NCI-H2227 (cell line): ENCODE measurements at regions not wholly inside any gene's neighbourhood (a gene's known extent, or its start where the extent isn't known, plus 50 kb on each side); places are given as distances from the start of the nearest gene placed in this dataset.
"Not testable (repeated sequence)": the region's sequence is repeated elsewhere in the genome, so short reads cannot be mapped to it uniquely, and the experiment has no call there.

Experiments
- DNase-seq: peaks from one replicate; lab custom pipeline; 2025; ENCODE audit not compliant: unreplicated experiment; lab: John Stamatoyannopoulos, UW

GRCh38 chr6:90463359-90463758 lies 123.5 kb downstream of the MAP3K7 start:
- no peak for DNase-seq

- DNase-seq, result no peak
These were observed 124.8 kb downstream of the MAP3K7 start for GRCh38 chr6:90462102-90462501.

DNA sequence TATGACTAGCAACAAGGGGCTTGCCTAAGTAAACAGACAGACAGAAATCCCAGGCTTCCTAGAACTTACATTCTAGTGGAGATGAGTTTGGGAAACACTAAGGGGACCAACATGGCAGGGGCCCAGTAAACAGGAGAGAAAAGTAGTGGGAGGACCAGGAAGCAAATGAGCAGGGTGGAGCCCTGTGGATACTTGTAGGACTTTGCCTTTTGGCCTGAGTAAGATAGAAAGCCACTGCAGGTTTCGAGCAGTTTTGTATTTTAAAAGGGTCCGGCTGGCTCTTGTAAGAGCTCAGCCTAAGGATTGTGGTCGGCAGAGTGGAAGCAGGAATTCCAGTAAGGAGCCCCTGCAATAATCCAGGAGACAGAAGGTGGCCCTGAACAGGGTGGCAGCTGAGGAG lies 125.5 kb downstream of the MAP3K7 start:
- no peak for DNase-seq

- DNase-seq, result no peak
These were observed 126.8 kb downstream of the MAP3K7 start for GRCh38 chr6:90460051-90460450.

DNA sequence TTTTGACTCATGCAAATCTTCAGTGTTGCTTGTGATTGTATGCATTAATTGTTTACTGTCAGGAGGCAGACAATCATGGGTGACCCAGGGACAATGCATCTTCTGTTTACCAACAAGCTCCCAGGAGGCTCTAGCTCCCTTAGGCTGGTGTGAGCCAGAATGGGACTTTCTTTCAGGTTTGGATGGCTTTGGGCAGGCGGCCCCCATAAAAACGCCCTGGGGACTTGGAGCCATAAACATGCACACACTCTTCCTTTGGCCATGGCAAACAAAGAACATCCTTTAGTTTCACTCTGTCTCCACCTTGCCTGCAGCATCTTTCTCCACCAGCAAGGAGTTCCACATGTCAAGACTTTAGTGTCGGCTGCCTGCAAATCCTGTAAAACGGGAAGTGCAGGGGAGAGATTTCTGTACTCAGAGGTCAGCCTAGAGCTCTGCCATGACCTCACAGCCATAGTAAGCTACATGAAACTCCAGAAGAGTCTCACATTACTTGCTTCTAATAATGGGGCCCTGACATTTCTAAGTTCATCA lies 127.6 kb downstream of the MAP3K7 start:
- DNase-seq, result no peak

DNA sequence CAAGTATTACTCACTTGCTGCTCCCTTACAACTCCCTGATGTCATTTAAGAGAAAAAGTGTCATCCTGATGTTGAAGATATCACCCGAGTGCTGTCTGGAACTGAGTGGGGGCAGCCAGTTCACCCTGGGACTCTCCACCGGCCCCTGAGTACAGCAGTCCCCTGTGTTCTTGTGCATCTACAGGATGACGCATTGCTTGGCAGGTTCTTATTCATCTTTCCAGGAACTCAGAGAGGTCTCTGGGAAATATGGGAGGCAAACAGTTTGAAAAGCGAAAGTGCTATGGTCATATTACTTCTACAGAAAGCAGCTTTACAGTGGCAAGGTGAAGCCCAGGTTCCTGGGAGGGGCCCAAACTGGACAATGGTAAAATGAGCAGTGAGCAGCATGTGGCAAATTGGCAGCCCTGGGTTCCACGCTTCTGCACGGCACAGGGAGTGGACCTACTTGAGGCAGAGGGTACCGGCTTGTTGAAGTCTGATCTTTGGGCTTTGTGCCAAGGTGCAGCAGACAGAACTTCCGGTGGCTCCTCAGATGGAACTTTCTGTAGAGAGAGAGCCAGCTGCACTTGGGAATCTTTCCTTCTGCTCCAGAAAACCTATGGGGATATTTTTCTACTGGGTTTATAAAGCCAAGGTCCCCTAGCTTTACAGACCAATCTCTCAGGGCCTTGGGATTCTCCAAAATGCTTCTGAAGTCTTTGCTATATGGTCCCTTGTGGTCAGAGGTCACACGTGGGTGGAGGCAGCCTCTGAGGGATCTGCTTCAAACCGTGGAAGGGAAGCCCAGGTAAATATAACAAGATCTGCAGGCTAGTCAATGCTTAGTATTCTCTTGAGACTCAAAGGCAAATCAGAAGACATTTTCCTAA lies 128.3 kb downstream of the MAP3K7 start:
- DNase-seq, result no peak

DNA sequence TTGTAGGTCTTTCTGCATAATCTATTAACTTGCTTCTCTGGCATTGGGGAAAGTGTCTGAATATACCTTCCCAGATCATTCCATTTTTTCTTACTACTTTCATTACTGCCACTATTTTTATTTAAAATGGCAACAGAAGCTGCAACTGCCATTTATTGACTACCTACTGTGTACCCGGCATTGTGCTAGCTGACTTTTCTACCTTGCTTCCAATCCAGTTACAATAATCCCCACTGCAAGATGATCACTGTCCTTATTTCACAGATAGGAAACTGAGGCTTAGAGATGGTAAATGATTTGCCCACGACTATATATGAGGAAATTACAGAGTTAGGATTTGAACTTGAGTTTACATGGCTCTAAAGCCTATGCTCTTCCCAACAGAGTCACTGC lies 129.0 kb downstream of the MAP3K7 start:
- DNase-seq, result no peak

DNA sequence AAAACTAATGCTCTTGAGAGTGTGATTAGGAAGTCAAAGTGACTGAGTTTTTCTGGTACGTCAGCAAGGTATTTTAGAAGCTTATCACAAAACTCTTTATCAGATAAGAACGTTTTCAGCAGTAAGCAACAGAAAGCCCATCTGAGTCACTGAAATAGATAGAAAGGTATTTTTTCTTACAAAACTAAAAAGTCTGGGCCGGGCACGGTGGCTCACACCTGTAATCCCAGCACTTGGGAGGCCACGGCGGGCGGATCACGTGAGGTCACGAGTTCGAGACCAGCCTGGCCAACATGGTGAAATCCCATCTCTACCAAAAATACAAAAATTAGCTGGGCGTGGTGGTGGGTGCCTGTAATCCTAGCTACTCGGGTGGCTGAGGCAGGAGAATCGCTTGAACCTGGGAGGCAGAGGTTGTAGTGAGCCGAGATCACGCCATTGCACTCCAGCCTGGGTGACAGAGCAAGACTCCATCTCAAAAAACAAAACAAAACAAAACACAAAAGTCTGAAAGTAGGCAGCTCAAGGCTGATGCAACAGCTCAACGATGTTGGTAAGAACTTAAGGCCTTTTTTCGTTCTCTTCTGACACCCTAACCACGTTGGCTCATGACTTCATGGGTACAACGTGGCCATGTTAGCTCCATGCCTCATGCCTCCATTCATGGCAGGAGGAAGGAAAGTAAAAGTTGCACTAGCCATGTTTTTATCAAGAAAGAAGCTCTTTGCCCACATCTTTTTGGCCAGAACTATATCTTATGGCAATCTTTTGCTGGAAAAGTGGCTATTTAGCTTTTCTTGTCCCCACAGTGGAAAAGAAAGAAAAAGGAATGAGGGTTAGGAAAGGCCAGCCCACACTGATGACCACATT lies 129.6 kb downstream of the MAP3K7 start:
- not testable (repeated sequence) for DNase-seq

DNA sequence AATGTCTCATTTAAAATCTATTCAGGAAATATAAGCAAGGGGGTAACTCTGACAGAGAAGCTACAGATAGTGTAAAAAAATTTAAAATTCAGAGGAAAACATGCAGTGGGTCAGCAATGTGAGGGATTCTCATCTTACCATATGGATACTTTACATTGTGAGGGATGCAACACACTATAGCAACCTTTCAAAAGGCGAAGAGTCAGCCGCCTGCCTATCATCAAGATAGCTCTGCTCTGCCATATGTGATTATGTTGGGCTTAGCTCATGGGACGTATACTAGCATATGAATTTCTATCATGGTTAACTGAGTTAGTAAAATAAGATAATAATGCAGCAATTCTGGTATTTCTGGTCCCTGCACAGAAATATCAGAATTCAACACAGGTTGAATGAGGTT lies 130.9 kb downstream of the MAP3K7 start:
- no peak for DNase-seq

DNA sequence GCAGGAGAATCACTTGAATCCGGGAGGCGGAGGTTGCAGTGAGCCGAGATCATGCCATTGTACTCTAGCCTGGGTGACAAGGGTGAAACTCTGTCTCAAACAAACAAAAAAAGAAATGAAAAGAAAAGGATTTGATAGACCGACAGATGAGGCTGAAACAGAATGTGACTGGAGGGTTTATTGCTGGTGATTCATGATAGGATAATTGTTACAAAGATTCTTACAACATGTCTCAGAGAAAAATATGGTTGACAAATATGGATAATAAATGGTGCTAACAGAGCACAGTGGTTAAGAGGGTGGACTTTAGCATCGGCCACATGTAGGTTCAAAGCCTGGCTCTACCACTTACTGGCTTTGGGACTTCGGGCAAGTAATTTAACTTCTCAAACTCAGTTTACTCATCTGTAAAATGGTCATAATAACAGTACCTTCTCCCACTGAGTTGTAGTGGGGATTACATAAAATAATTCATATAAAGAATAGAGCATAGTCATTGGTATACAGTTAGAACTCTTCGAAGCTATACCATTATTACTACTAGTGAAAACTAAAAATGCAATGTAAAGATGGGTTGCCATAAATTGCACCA lies 131.9 kb downstream of the MAP3K7 start:
- no peak for DNase-seq

DNA sequence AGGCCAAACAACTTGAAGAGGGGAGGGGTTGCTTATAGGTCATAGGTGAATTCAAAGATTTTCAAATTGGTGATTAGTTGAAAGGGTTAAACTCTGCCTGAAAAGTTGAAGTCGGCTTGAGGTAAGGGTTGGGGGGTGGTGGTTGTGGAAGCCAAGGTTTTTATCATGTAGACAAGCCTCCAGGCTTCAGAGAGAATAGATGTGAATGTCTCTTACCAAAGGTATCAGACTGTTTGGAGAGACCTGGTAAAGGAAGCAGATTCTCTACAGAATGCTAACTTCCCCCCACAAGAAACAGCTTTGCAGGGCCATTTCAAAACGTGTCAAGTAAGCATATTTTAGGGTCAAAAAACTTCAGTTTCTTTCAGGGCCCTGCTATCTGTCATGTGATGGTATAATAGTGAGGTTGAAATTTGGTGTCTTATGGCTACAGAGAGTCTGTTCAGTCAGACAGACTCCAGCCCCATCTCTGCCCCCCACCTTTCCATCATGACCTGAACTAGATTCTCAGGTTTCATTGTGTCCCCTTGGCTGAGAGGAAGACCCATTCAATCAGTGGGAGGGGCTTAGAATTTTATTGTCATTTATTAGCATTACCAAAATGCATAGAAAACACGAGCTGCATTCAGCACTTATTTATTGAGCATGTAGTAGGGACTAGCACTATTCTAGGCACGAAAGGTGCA lies 136.5 kb downstream of the MAP3K7 start:
- no peak for DNase-seq

GRCh38 chr6:90449311-90449710 lies 137.6 kb downstream of the MAP3K7 start:
- no peak for DNase-seq

GRCh38 chr6:90448836-90449235 lies 138.0 kb downstream of the MAP3K7 start:
- no peak for DNase-seq

DNA sequence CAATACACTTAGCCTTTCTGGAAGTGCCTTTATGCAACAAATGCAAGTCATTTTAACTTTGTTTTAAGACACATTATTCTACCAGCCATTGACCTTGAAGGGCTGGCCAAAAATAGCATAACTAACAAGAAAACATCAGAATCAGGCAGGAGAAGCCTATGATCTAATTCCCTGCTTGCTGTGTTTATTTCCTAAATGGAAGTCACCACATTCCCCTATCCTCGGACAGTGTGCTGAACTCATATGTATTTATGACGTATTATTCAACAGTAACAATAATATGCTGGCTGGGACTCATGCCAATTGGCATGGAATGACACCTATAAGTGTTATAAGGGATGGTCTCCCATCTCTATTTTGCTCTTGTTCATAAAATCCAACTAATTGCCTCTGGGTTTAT lies 140.7 kb downstream of the MAP3K7 start:
- no peak for DNase-seq

DNA sequence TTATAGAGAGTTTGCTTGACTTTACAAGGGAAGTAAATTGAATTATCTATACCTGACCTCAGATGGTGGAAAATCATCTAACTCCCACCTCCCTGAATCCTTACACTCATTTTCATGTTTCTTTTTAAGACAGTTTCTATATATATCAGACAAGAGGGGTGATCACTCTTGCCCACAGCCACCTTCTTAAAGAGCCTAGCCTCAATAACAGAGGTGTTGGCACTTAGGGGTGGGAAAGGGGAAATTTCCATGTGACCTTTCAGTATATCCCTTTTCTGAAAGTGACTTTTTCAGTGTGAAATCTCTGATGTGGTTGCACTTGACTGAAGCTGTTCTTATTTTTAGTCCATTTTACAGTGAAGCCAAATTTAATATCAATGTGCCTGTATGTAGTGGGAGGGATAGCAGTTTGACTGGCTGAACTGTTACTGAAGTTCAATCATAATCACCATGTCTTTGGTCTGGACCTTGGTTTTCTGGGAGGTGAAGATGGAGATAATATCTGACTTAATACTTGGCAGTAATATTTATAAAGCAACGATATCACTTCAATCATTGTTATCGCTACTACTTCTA lies 141.3 kb downstream of the MAP3K7 start:
- no peak for DNase-seq

GRCh38 chr6:90444160-90444714 lies 142.6 kb downstream of the MAP3K7 start:
- no peak for DNase-seq

DNA sequence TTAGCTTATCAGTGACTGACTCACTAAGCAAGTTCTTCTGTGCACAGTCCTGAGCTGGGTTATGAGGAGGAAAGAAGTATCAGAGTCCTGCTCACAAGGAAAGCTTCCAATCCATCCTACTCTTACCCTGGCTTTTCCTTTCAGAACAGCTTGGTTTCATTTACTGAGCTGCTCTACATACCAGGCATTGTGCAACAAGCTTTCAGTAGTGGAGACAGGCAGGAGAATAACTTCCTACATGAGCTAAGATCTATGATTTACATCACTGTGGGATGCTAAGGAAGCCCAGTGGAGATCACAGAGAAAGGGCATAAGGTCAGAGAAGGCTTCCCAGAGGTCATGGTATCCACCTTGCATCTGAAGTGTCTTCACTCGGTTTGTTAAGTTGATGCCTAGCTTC lies 144.5 kb downstream of the MAP3K7 start:
- no peak for DNase-seq

DNA sequence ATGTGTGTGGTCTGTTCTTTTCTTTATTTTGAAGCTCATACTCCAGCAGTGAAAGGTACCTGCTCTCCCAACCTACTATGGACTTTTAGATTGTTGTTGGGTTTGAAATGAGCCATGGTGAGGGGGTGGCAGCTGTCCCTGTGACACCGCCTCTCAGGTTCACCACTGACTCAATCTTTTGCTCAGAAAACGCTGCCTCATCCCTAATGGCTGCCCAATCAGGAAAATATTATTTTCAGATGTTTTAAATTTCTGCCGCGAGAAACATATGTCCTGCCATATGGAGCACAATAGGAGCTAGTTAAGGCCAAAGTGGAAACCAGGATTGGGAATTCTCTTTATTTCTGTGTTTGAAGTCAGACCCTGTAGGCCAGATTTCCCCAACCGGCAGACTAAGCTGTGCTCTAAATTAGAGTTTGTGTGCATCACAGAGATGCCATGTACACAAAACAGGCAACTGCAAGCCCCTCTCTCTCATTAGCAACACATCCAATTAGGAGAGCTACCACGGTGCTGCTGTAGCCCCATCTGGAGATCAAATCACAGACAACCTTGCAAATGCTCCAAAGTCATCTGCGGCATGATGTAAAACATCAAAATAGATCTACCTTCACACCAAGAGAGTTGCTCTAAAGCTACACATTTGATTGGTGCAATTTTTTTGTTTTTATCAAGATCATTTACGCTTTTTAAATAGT lies 144.1 kb upstream of the BACH2 start:
- DNase-seq, result no peak

DNA sequence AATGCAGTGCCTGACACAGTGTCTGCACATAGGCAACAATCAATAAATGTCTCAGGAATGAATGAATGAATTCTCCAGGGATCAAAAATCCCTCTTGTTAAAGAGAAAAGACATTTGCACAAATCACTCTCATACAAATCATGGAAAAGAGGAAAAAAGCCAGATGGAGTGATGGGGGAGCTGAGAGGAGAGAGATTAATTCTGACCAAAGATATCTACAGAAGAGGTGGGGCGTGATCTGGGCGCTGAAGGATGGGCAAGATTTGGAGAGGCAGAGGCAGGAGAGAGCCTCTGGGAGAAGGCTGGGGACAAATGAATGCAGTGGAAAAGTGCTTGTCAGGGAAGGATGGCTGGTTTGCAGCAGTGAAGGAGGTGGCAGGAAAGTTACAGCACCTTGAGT lies 142.9 kb upstream of the BACH2 start:
- no peak for DNase-seq

- no peak for DNase-seq
These were observed 139.8 kb upstream of the BACH2 start for GRCh38 chr6:90436403-90436802.
